Medulla oblongata (tissue), 1 donor: ENCODE measurements at regions not wholly inside any gene's neighbourhood (a gene's known extent, or its start where the extent isn't known, plus 50 kb on each side); places are given as distances from the start of the nearest gene placed in this dataset.
"Not testable (repeated sequence)": the region's sequence is repeated elsewhere in the genome, so short reads cannot be mapped to it uniquely, and the experiment has no call there.

ENCODE experiments used
- DNase-seq: peaks from one replicate; pipeline ENCODE4 v3.0.0-alpha.2; 2015; ENCODE audit errors: extremely low spot score

GRCh38 chr12:46884362-46884761 is 58.6 kb upstream of the SLC38A4 start:
- DNase-seq: no peak

DNA sequence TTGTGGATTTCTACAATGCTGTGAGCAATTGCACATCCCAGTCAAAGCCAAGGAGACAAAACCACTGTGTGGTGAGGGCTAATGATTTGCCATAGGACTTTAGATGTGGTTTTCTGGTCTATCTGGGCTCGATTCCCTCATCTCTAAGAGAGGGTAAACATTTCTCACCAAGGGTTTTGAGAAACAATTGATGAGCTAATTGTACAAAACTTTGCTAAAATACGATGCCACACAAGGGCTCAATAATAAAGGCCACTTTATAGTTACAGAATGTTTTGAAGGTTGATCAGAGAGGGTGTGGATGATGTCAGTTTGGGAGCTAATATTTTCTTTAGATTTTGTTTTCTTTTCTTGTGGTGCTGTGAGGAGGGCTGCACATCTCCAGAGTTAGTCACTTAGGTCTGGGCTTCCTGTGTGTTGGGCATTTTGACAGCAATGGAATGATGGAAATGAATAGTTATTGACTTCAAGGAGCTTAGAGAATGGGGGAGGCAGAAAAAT is 60.8 kb upstream of the SLC38A4 start:
- DNase-seq: no peak

DNA sequence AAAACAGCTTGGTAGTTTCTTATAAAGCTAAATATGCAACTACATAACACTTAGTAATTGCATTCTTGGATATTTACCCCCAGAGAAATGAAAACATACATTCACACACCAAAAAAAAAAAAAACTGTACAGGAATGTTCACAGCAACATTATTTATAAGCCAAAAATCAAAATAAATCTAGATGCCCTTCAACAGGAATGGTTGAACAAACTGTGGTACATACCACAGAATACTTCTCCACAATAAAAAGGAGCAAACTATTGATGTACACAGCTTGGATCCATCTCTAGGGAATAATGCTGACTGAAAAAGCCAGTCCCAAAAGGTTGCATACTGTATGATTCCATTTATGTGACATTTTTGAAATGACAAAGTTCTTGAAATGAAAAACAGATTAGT is 62.1 kb upstream of the SLC38A4 start:
- DNase-seq: no peak

- no peak for DNase-seq
Observed at GRCh38 chr12:46888568-46888967, 62.8 kb upstream of the SLC38A4 start.

- DNase-seq: no peak
Observed at GRCh38 chr12:46891306-46891705, 65.5 kb upstream of the SLC38A4 start.

DNA sequence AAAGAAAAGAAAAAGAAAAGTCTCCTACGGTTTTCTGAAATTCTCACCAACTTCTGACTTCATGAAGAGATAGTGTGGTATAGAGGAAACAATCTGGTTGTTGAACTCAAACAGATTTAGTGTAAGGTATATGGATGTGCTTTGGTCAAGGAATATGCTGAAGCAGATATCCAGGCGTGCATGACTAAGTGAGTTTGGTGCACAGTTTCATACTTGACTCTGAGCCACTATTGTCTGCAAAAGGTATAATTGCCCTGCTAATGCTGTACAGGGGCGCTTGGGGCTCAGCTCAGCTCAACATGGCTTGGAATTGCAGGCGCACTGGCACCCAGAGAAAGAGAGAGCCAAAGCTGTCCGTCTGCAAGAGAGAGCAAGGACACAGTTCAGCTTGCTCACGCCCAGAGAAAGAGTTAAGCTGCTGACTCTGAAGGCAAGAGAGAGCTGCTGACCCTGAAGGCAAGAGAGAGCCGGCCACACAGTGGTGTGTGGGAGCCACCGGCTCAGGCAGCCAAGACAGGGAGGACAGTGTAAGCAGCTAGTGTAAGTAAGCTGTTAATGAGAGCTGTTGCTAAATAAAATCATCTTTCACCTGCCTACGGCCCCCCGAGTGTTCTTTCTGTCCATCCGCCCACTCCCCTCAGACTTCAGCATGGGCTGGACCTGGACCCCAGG is 66.4 kb upstream of the SLC38A4 start:
- no peak for DNase-seq

GRCh38 chr12:46892887-46893286 is 67.1 kb upstream of the SLC38A4 start:
- DNase-seq: no peak

GRCh38 chr12:46893434-46893833 is 67.6 kb upstream of the SLC38A4 start:
- DNase-seq: no peak

DNA sequence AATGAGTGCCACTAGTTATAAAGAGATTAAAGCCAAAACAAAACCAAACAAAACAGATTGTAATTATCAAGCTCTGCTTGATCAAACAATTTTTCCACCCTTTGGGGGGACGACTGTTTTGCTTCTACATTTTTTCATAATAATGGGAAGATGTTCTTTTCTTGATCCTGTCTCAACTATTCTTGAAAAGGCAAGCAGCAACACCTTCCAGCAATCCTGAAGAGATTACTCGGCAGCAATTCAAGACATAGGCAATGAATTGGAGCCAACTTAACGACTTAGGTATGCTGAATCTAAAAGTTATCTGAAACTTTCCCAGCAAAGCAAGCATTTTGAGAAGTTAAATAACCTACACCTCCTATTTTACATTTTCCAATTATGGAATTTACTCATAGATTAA is 69.9 kb upstream of the SLC38A4 start:
- DNase-seq: no peak

DNA sequence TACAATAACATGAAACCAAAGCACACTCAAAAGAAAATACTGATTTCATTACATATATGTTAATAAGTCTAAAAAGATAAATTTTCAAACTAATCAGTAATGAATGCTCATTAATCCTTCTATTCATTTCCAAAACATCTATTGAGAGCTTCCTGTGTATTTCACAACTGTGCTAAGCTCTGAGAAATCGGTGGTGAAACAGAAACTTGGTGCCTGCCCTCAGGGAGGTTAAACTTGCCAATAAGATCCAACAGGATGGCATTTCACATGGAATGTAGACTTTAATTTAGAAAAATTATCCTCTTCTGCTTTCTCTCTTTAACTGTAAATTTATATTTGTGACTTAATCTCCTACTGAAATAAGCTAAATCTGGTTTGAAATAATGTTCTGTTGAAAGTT is 70.9 kb upstream of the SLC38A4 start:
- no peak for DNase-seq

GRCh38 chr12:46898152-46898931 is 72.5 kb upstream of the SLC38A4 start:
- DNase-seq: no peak

DNA sequence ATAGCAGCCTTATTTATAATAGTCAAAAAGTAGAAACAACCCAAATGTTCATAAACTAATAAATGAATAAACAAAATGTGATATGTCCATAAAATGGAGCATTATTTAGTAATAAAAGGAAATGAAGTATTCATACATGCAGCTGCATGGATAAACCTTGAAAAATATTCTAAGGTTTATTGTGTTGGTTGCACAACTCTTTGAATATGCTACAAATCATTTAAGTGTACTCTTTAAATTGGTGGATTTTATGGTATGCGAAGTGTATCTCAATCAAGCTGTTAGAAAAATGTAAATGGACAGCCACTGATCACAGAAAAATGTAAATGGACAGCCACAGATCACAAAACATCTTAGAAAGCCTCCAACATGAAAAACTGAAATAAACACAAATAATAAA is 73.2 kb upstream of the SLC38A4 start:
- DNase-seq: no peak

DNA sequence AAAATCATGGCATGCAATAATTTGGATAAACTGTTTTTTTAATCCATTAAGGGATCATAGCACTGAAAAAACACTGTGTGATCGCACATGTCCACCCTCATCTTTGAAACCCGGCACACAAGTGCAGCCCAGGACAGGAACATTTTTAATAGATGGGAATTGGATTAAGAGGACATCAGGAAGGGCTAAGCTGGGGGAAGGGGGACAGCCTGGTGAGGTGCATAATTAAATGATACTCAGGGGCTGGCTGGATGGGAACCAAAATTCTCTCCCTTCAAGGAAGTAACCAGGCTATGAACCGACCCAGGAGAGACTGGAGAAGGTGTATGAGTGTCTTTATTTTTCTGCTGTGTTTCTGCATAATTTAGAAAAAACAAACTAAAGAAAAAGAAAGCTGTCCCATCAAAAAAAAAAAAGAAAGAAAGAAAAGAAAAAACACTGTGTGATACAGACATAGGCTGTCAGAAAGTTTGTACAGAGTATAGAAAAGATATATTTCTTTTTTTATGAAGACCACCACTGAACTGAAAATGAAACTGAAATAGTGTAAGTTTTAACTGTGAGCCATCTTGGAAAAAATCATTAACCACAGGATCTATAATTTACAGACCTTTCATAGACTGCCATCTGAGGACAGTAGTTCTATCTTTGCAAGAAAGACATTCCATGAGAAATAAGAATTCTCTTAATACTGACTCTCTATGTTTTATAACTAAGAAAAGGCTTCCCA is 75.1 kb upstream of the SLC38A4 start:
- no peak for DNase-seq

DNA sequence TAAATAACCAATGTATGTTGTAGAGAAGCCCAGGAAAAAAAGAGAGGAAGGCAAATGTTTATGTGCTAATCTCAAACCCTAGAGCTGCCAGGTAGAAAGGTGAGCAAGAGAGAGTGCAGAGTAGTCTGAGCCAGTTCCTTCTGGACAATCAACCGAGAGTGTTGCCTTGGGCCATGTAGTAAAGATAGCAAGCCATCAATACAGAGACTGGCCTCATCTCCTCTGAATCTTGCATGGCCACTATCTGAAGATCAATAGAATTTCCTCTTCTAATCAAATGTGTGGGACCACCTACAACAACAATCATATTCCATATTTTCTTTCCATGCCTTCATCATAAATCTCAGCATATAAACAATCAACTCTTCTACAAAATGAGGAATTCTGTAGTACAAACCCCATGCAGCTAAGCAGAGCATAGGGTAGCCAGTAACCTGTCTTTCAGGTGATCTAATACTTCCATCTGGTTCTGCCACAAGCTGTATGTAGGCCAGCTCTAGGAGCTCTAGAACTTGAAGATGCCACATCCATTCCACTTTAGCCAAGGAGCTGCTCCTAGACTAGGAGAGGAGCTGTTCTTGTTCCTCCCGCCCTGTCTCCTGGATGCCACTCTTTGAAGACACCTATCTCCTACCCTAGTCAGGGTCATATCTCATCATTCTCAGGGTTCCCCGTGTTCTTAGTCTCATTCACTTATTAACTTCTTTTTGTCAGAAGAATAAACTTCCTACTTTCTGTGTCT is 75.8 kb upstream of the SLC38A4 start:
- no peak for DNase-seq

- no peak for DNase-seq
Observed at GRCh38 chr12:46903058-46903457, 77.3 kb upstream of the SLC38A4 start.

- DNase-seq: no peak
Observed at GRCh38 chr12:46904406-46905238, 78.8 kb upstream of the SLC38A4 start.

DNA sequence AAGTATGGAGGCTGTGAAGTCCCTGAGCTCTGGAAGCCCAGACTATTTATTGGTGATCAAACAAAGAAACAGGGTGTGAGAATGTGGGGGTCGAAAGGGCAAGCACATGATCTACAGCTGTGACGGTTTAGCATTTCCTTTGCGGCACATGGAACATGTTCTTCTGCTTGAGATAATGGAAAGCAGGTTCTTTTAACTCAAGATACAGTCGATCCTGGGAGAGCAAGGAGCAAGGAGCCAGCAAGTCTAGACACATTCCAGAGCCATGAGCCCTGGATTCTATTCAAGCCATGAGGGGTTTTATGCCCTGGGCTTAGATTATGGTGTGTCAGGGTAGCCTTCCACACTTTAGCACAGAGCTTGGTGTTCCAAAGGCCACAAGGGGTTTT is 79.4 kb upstream of the SLC38A4 start:
- not testable (repeated sequence) for DNase-seq

GRCh38 chr12:46907791-46908190 is 82.0 kb upstream of the SLC38A4 start:
- DNase-seq: no peak

GRCh38 chr12:46908236-46908935 is 82.6 kb upstream of the SLC38A4 start:
- DNase-seq: no peak

DNA sequence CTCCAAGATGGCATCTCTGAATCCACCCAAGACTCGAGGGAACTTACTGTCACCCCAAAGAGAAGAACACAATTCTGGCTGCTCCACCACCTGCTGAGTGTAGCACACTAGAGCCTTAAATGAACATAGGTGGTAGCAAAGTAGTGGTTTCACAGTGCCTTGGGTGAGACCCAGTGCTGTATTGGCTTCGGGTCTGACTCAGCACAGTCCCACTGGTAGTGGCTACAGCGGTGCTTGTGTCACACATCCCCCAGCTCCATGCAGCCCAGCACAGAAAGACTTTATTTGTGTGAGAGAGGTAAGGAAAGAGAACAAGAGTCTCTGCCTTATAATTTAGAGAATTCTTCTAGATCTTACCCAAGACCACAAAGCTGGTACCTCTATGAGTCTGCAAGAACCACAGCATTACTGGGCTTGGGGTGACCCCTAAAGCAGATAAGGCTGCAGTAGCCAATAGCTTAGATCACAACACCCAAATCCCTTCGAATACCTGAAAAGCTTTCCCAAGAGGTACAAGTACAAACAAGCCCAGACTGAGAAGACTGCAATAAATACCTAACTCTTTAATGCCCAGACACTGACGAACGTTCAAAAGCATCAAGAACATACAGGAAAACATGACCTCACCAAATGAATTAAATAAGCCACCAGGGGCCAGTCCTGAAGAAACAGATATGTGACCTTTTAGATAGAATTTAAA is 83.3 kb upstream of the SLC38A4 start:
- no peak for DNase-seq
